Right lung (tissue), 2 donors: ENCODE measurements at regions not wholly inside any gene's neighbourhood (a gene's known extent, or its start where the extent isn't known, plus 50 kb on each side); places are given as distances from the start of the nearest gene placed in this dataset.

Experiments used
- DNase-seq, 2 donors: peaks; one replicate each; pipeline ENCODE4 v3.0.0-alpha.2; 2013

GRCh38 chr15:36263666-36264065, 315.8 kb upstream of the CDIN1 start:
- DNase-seq = peak; percentile 9 to 13

GRCh38 chr15:36265422-36265821, 314.0 kb upstream of the CDIN1 start:
- DNase-seq = no peak

GRCh38 chr15:36271048-36271447, 308.4 kb upstream of the CDIN1 start:
- DNase-seq = no peak

GRCh38 chr15:36275656-36276055, 303.8 kb upstream of the CDIN1 start:
- DNase-seq = no peak

- DNase-seq = no peak
Observed at GRCh38 chr15:36278219-36278618, 301.2 kb upstream of the CDIN1 start.

GRCh38 chr15:36282821-36283220, 296.6 kb upstream of the CDIN1 start:
- DNase-seq = no peak

- DNase-seq = no peak
Observed at GRCh38 chr15:36284911-36285310, 294.5 kb upstream of the CDIN1 start.

GRCh38 chr15:36291501-36291900, 287.9 kb upstream of the CDIN1 start:
- no peak for DNase-seq

GRCh38 chr15:36294359-36294758, 285.1 kb upstream of the CDIN1 start:
- DNase-seq = no peak

GRCh38 chr15:36301947-36302346, 277.5 kb upstream of the CDIN1 start:
- DNase-seq = no peak

GRCh38 chr15:36313021-36313420, 266.4 kb upstream of the CDIN1 start:
- DNase-seq = no peak

- DNase-seq = no peak
Observed at GRCh38 chr15:36313736-36314280, 265.6 kb upstream of the CDIN1 start.

GRCh38 chr15:36315649-36316048, 263.8 kb upstream of the CDIN1 start:
- DNase-seq = no peak

- DNase-seq = no peak
Observed at GRCh38 chr15:36323615-36324014, 255.8 kb upstream of the CDIN1 start.

GRCh38 chr15:36325206-36325605, 254.2 kb upstream of the CDIN1 start:
- DNase-seq = no peak

- no peak for DNase-seq
Observed at GRCh38 chr15:36329592-36329991, 249.8 kb upstream of the CDIN1 start.

GRCh38 chr15:36330598-36330997, 248.8 kb upstream of the CDIN1 start:
- no peak for DNase-seq

- no peak for DNase-seq
Observed at GRCh38 chr15:36331531-36332275, 247.7 kb upstream of the CDIN1 start.

- no peak for DNase-seq
Observed at GRCh38 chr15:36332301-36332700, 247.1 kb upstream of the CDIN1 start.

GRCh38 chr15:36332896-36333295, 246.5 kb upstream of the CDIN1 start:
- no peak for DNase-seq

- no peak for DNase-seq
Observed at GRCh38 chr15:36334059-36334458, 245.4 kb upstream of the CDIN1 start.

GRCh38 chr15:36335224-36335623, 244.2 kb upstream of the CDIN1 start:
- no peak for DNase-seq

- DNase-seq = no peak
Observed at GRCh38 chr15:36335659-36336058, 243.8 kb upstream of the CDIN1 start.

- DNase-seq = no peak
Observed at GRCh38 chr15:36344887-36345286, 234.5 kb upstream of the CDIN1 start.
